ENCODE measurements at regions not wholly inside any gene's neighbourhood (a gene's known extent, or its start where the extent isn't known, plus 50 kb on each side); places are given as distances from the start of the nearest gene placed in this dataset.
A peak's percentile ranks its signal among the peaks of the same experiment; 100 is the strongest.
"Not testable (repeated sequence)": the region's sequence is repeated elsewhere in the genome, so short reads cannot be mapped to it uniquely, and the experiment has no call there.

DNA sequence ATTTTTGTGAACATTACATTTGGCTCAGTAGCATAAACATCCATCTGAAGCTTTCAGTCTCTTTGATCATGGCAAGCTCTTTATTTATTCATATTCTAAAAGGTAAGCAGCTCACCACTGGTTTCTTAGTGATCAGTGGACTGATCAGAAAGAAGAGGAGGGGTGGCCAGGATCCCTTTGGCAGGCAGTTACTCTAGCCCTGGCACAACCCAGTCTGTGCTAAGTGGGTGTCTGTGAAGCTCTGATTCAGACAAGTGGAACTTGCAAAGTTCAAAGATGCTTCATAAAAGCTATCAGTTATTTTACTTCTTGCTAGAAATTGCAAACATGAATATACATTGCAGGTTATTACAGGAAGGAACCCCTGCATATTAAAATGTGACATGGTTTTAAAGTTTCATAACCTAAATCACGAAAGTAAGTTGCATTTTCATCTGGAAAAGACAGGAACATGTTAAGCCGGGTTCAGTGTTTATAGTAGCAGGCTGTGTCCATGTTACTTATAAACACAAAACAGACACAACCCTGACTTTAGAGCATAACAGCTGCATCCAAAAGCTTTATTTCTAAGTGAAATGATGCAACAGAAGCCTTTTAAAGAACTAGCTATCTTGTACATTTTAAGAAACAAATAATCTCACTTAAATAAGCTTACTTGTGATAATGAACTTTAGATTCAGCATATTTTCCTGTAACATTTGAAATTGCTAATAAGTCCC is 785.3 kb downstream of the MCTP2 start:
- peak; percentile 40 for DNase-seq

DNA sequence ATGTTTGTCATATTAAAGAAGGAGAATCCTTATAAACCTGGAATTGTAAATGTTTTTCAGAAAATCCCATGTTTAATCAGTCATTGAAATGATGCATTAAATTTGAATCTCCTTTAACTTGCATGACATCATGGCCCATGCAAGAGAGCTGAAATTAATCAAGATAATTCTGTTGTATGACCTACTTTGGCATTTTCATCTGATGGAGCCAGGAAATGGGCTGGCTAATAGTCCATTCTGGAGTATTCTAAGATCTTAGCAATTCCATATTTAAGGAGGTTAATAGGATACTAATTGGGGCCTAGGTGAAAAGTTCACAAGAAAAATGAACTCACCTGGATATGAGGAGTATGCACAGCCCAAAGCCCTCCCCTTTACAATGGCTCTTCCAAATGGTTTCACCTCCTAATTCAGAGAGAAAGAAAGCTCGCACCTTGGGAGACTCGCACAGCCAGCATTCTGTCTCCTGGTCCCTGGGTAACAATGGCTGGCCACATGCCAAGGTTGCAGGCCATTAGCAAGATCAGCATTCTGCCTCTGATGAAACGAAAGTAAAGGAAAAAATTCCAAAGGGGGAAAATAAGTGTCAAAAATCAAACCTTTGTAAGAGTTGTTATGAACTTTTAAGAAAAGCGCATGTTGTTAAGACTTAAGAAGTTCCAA is 786.4 kb downstream of the MCTP2 start:
- peak; percentile 45 for DNase-seq

DNA sequence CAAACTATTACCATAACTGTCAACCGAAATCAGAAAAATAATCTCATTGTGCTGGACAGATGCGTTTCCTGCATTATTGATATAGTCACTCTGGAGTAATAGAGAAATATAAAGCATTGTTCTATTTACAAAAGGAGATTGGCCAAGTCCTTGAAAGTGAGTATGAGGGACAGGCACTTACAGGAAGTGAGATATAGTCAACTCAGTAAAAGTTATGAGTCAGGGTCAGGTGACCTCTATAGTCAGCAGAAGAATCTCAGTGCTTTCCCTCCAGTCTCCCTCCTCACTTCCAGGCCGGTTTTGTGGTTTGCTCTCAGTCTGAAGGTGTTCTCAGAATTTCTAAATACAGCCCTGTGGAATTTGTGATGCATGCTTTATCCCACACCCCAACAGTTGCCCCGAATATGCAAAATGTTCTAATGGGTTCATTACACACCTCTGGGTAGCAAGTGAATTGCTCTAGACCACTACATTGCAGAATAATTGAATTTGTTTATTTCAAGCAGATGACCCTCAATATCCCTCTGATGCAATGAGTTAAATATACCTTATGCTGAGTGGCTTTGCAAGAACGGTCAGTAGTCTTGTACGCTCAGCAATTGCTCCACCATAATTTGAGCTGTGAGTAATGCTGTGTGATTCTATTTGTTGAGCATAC is 787.7 kb downstream of the MCTP2 start:
- DNase-seq, result no peak

DNA sequence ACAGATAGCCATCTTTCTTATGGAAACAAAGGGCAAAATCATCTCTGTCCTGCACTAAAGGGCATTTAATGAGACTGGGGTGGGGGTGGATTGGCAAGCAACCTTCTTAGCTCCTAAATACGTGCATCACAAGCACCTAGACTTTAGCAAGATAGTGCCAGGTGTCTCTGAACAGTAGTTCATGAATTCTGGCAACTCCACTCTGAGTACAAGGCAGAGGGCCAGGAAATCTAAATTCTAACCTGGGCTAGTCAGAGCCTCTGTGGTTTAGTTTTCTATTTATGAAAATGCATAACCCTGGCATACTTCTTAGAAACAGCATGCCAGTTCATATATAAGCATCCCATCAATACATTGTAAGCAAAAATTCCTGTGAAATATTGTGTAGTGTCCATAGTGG is 788.5 kb downstream of the MCTP2 start:
- DNase-seq, result no peak

DNA sequence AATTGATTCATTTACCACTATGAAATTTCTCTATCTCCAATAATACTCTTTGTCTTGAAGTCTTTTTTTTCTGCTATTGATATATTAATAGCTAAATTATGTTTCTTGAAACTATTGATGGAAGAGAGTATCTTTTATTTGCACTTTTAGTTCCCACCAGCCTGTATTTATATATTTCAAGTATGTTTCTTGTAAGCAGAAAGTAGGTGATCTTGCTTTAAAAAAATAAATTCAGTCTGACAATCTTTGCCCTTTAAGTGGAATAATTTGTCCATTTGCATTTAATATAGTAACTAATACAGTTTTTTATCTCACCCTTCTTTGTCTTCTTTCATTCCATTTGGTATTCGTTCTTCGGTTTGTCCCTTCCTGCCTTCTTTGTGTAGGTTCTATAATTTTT is 790.5 kb downstream of the MCTP2 start:
- DNase-seq, result no peak

GRCh38 chr15:95024351-95024750 is 793.0 kb downstream of the MCTP2 start:
- peak; percentile 54 for DNase-seq

DNA sequence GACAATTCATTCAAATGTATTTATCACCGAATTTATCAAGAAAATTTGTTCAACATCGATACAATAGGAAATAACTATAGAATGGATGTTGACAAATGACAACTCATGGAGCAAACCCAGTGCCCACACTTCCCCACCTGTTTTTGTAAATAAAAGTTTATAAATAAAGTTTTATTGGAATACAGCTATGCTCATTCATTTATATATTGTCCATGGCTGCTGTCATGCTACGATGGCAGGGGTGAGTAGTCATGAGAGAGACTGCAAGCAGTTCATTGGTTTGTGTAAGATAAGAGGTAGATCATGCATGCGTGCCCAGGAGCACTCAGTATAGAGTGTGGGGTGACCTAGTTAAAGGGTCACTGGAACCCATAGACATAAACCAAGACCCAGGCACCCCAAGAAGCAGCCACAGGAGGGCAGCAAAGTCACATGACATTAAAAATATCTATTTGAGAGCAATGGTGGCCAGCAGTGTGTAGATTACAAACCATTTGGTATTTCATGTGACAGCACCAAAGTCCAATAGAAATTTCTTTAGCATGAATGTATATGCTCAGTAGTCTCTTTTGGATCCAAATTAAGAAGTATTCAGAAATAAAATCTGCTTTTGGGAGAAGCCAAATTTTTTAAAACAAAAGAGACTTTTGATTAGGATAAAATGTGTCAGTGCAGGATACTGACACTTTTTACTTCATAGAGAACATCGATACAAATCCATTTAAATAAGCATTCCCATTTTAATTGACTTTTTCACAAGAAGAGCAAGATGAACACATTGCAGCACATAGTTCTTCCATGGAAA is 794.8 kb downstream of the MCTP2 start:
- DNase-seq, result peak; percentile 53

DNA sequence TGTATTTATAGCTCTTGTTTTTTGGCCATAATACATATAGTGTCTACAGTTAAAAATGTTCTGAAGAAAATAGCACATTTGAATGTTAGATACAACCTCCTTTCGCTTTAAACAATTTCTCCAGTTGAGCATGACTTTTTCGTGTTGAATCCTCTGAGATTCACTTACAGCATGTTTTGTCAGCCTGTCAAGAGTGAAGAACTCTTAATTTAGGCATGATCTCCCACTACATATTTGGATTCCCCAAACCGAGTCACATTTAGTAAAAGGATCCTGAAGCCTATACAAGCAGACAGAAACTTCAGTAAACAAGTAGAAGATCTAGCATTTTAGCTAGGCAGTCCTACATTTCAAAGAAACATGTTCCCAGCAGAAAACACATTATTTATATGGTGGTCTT is 796.6 kb downstream of the MCTP2 start:
- DNase-seq, result no peak

GRCh38 chr15:95032156-95032555 is 800.8 kb downstream of the MCTP2 start:
- no peak for DNase-seq

GRCh38 chr15:95035106-95035505 is 803.7 kb downstream of the MCTP2 start:
- DNase-seq, result no peak

DNA sequence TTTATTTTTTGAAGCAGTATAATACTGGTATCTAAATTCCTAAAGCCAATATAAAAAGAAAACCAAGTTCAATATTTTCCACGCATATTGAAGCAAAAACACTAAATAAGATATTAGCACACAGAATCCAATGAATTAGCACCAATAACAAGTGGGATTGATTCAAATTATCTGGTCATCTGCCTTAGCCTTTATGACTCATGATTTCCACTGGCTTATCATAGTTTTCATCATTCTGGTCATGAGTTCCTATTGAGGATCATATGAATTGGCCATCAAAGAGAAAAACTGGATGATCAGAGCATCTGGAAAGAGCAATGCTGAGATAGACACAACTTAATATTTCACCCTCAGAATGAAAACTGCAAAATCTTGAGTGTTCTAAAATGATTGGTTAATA is 809.9 kb downstream of the MCTP2 start:
- no peak for DNase-seq

DNA sequence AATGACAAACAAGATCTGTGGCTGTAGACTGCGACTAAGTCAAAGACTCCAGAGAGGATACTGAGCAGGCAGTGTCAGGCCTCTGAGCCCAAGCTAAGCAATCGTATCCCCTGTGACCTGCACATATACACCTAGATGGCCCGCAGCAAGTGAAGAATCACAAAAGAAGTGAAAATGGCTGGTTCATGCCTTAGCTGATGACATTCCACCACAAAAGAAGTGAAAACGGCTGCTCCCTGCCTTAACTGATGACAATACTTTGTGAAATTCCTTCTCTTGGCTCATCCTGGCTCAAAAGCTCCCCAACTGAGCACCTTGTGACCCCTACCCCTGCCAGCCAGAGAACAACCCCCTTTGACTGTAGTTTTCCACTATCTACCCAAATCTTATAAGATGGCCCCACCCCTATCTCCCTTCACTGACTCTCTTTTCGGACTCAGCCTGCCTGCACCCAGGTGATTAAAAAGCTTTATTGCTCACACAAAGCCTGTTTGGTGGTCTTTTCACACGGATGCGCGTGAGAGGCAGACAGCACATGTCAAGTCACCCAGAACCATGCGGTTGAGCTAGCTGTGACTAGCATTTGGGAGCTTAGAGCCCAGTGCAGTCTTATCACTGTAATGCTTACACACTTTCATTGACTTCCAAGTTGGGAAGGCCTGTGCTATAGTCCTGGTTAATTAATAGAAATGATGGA is 812.0 kb downstream of the MCTP2 start:
- DNase-seq, result not testable (repeated sequence)

- DNase-seq, result no peak
These were observed 812.6 kb downstream of the MCTP2 start for GRCh38 chr15:95043933-95044313.

DNA sequence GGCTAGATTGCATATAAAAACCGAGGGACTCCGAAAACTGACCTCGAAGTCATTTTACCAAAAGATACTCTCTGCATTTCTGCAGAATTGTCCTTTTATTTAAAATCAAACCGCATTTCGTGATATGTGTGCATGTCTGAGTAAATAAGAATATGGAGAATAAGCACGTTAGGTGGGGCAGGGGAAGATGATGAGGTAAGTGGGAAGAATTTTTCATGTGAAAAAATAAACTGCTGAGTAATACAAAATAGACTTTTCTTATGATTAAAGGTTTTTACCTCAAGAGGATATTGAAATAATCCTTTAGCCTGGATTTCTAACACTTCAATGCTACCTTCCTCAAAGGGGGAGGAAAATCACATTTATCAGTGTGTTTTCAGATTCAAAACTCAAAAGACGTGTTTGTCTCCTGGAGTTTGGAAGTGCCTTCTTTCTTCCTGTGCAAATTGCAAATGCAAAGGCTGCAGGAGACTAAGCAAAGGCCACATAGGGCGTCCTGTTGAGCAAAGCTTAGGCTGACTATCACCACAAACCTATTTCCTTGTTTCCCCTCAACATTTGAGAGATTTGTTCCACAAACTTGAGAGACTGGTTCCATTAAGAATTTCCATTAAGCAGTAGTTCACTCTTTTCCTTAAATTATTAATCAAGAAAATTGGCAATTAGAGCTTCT is 813.5 kb downstream of the MCTP2 start:
- no peak for DNase-seq

GRCh38 chr15:95051861-95052260 is 820.5 kb downstream of the MCTP2 start:
- DNase-seq, result no peak

- no peak for DNase-seq
These were observed 828.1 kb downstream of the MCTP2 start for GRCh38 chr15:95059346-95059905.

DNA sequence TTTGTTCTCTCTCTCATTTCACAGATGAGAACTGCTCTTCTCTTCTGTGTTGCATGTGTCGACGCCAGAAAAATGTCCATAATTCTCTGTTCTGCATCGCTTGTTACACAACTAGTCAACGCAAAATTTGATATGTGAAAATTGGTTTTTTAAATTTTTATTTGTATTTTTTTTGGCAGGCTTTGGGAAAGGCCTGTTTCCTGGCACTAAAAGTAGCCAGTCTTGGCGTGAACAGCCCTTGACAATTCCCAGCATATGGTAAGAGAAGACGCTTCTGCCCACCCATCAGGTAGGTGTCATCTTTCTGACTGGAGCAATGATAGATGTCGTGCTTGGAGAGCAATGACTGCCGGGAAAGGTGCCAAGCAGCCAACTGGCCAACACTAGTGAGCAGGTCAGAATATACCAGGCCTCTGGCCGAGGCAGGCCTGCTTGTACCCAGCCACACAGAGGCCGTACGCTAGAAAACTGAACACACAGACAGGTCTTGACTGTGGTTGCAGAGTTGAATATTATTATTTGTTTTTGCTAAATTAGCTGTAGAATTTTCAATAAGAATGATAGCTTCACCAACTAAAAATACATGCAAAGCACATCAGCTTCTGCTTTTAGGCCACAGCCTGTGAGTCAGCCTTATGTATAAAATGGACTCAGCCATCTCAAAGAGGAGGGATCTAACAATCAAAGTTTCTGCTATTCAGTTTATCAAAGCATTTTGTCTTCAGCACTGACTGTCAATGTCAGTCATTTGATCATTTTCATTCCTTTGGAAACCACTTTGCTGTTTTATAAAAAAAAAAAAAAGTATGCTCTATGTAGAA is 837.5 kb downstream of the MCTP2 start:
- DNase-seq, result no peak

GRCh38 chr15:95075792-95076677 is 844.7 kb downstream of the MCTP2 start:
- no peak for DNase-seq

GRCh38 chr15:95076678-95076990 is 845.3 kb downstream of the MCTP2 start:
- no peak for DNase-seq

Data from renal pelvis (tissue), 1 donor.